GM12891 (cell line): ENCODE measurements at regions not wholly inside any gene's neighbourhood (a gene's known extent, or its start where the extent isn't known, plus 50 kb on each side); places are given as distances from the start of the nearest gene placed in this dataset.

Source experiments
- POLR2A ChIP-seq: IDR thresholded peaks from 2 replicates; pipeline ENCODE4 v1.6.1; 2011; ENCODE audit warnings: low read depth, low read length, control low read depth
- POLR2AphosphoS5 ChIP-seq: IDR thresholded peaks from 2 replicates; pipeline ENCODE4 v1.6.1; 2011; ENCODE audit warnings: low read depth, low read length, control low read depth
- POU2F2 ChIP-seq: IDR thresholded peaks from 2 replicates; pipeline ENCODE4 v1.6.1; 2011; ENCODE audit warnings: low read depth, mild to moderate bottlenecking, control low read depth, low read length, moderate library complexity
- SPI1 ChIP-seq: IDR thresholded peaks from 2 replicates; pipeline ENCODE4 v1.6.1; 2011; ENCODE audit warnings: low read depth, low read length, control low read depth
- TAF1 ChIP-seq: IDR thresholded peaks from 2 replicates; pipeline ENCODE4 v1.6.1; 2011; ENCODE audit warnings: low read depth, low read length, control low read depth

DNA sequence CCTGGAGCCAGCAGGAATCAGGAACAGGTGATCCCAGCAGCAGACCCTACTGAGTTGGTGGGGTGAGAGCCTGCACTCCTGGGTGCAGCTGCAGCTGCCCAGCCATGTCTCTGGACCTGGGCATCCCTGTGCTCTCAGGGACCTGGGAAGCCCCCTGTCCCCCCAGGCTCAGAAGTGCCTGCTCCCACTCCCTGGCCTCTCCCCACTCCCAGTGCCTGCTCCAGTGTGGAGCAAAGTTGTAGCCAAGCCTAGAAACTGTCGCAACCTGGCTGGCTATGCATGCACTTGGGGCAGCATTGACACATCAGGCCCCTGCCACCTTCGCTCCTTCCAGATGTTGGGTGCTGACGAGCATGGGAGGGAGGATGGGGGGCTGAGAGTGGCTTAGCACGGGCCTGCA is 1124.7 kb upstream of the ACVR2A start:
- TF ChIP-seq SPI1 (no peak), POLR2A (no peak), TAF1 (no peak), POLR2AphosphoS5 (no peak), POU2F2 (no peak)
